A673 (cell line): ENCODE measurements at regions not wholly inside any gene's neighbourhood (a gene's known extent, or its start where the extent isn't known, plus 50 kb on each side); places are given as distances from the start of the nearest gene placed in this dataset.

Source experiments
- CTCF ChIP-seq: fragments of 300-800, 200-600 bp; sonication (generic); conservative IDR thresholded peaks from 2 replicates; pipeline ENCODE4 v1.5.1; 2017; ENCODE audit warnings: low read depth, mild to moderate bottlenecking, antibody characterized with exemption, low read length, moderate library complexity, mixed read lengths
- EZH2 ChIP-seq: fragments of 200-600 bp; sonication (generic); IDR thresholded peaks from 2 replicates; pipeline ENCODE4 v1.6.1; 2017; ENCODE audit warnings: borderline replicate concordance, low read depth, mild to moderate bottlenecking, mixed read lengths, antibody characterized with exemption, low read length; ENCODE audit not compliant: poor library complexity, severe bottlenecking

DNA sequence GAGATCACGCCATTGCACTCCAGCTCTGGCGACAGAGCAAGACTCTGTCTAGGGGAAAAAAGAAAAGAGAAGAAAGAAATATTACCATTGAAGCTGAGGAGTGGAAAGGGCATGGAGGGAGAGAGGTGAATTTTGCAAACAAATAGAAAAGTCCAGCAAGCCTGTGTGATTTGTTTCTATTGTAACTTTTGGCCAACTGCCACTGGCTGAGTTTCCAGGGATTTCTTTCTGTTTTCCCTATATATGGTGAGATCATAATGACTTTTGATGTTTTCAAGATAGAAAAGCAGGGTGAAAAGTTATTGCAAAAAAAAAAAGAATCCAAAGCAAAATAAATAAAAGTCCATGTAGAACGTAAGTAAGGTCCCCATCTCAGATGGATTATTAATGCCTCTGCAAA is 184.2 kb upstream of the RALGAPA2 start:
- TF ChIP-seq CTCF: no peak
- TF ChIP-seq EZH2: no peak
